CD14-positive monocyte (primary cell): ENCODE measurements at regions not wholly inside any gene's neighbourhood (a gene's known extent, or its start where the extent isn't known, plus 50 kb on each side); places are given as distances from the start of the nearest gene placed in this dataset.
"Not testable (repeated sequence)": the region's sequence is repeated elsewhere in the genome, so short reads cannot be mapped to it uniquely, and the experiment has no call there.

Experiments used
- DNase-seq, 3 donors: peaks; one replicate each; pipeline ENCODE4 v3.0.0-alpha.2; 2011 to 2022
- H2AFZ ChIP-seq: 2 replicates; pipeline ENCODE4 v1.6.0; 2012; ENCODE audit warnings: mild to moderate bottlenecking, low read depth, low read length, inconsistent platforms; ENCODE audit not compliant: insufficient read depth, poor library complexity, severe bottlenecking
- H3K27ac ChIP-seq, 2 donors: 1 replicate in 1 of 2; 2 replicates in 1 of 2; pipeline ENCODE4 v1.5.1; 2012 to 2013; ENCODE audit warnings: low read length in 2 of 2, control low read depth in 1 of 2, inconsistent platforms in 1 of 2, low read depth in 1 of 2, mild to moderate bottlenecking in 1 of 2
- H3K27me3 ChIP-seq, 2 donors: one replicate each; pipeline versions ENCODE4 v1.6.0 to v1.6.1; 2011 to 2013; ENCODE audit warnings: low read length in 2 of 2; ENCODE audit not compliant: control insufficient read depth in 2 of 2, insufficient read depth in 2 of 2
- H3K36me3 ChIP-seq, 2 donors: replicated peaks in 1 of 2; 1 replicate in 1 of 2; 2 replicates in 1 of 2; pipeline versions ENCODE4 v1.5.1 to v1.6.1; 2012 to 2013; ENCODE audit warnings: low read length in 2 of 2, control low read depth in 1 of 2, inconsistent platforms in 1 of 2, mild to moderate bottlenecking in 1 of 2; ENCODE audit not compliant: insufficient read depth in 2 of 2, control insufficient read depth in 1 of 2
- H3K4me1 ChIP-seq, 2 donors: 1 replicate in 1 of 2; 2 replicates in 1 of 2; pipeline versions ENCODE4 v1.5.1 to v1.6.1; 2012 to 2013; ENCODE audit warnings: low read length in 2 of 2, control low read depth in 1 of 2, inconsistent platforms in 1 of 2, mild to moderate bottlenecking in 1 of 2, moderate library complexity in 1 of 2; ENCODE audit not compliant: insufficient read depth in 2 of 2, control insufficient read depth in 1 of 2
- H3K4me2 ChIP-seq: replicated peaks from 2 replicates; pipeline ENCODE3; 2012; ENCODE audit warnings: low read length, moderate library complexity, mild to moderate bottlenecking; ENCODE audit not compliant: poor library complexity, severe bottlenecking; ENCODE audit errors: extremely low read depth
- H3K4me3 ChIP-seq, 3 experiments: fragments of 200-600 bp in 1 of 3; sonication (generic) in 1 of 3; replicated peaks in 1 of 3; 1 replicate in 2 of 3; 2 replicates in 1 of 3; pipeline ENCODE4 v1.5.1; 2011 to 2013; ENCODE audit warnings: low read length in 3 of 3, mild to moderate bottlenecking in 3 of 3, control low read depth in 2 of 3, low read depth in 2 of 3, inconsistent platforms in 1 of 3, moderate library complexity in 1 of 3
- H3K79me2 ChIP-seq: 2 replicates; pipeline ENCODE4 v1.6.0; 2012; ENCODE audit warnings: mild to moderate bottlenecking, control low read depth, inconsistent platforms, low read length, moderate library complexity; ENCODE audit not compliant: insufficient read depth
- H3K9ac ChIP-seq: 2 replicates; pipeline ENCODE4 v1.6.0; 2017; ENCODE audit warnings: low read length, mild to moderate bottlenecking; ENCODE audit not compliant: insufficient read depth, poor library complexity, severe bottlenecking
- H3K9me3 ChIP-seq, 2 donors: replicated peaks in 1 of 2; 1 replicate in 1 of 2; 2 replicates in 1 of 2; pipeline versions ENCODE4 v1.5.1 to v1.6.1; 2012 to 2013; ENCODE audit warnings: low read length in 2 of 2, control low read depth in 1 of 2; ENCODE audit not compliant: control insufficient read depth in 1 of 2, insufficient read depth in 1 of 2
- H4K20me1 ChIP-seq: 2 replicates; pipeline ENCODE4 v1.6.0; 2012; ENCODE audit warnings: mild to moderate bottlenecking, low read length, control low read depth, moderate library complexity; ENCODE audit not compliant: insufficient read depth
- H3K27ac Mint-ChIP-seq, 7 donors: one replicate each; pipeline ENCODE4 v1.8.0; 2020; ENCODE audit warnings: mild to moderate bottlenecking in 7 of 7, mixed read lengths in 7 of 7, moderate library complexity in 6 of 7, inconsistent platforms in 2 of 7
- H3K27me3 Mint-ChIP-seq, 3 donors: one replicate each; pipeline ENCODE4 v1.8.0; 2021 to 2022; ENCODE audit warnings: low read depth in 3 of 3, mild to moderate bottlenecking in 3 of 3, mixed read lengths in 3 of 3, moderate library complexity in 3 of 3, inconsistent platforms in 1 of 3
- H3K36me3 Mint-ChIP-seq, 2 donors: one replicate each; pipeline ENCODE4 v1.8.0; 2020; ENCODE audit warnings: mixed read lengths in 2 of 2, inconsistent platforms in 1 of 2, mild to moderate bottlenecking in 1 of 2
- H3K4me1 Mint-ChIP-seq: one replicate; pipeline ENCODE4 v1.8.0; 2020; ENCODE audit warnings: mild to moderate bottlenecking, mixed read lengths
- H3K4me3 Mint-ChIP-seq, 2 donors: one replicate each; pipeline ENCODE4 v1.8.0; 2020; ENCODE audit warnings: mild to moderate bottlenecking in 2 of 2, mixed read lengths in 2 of 2, moderate library complexity in 1 of 2
- H3K9me3 Mint-ChIP-seq, 7 donors: one replicate each; pipeline ENCODE4 v1.8.0; 2020 to 2022; ENCODE audit warnings: mixed read lengths in 7 of 7, mild to moderate bottlenecking in 6 of 7, moderate library complexity in 6 of 7, inconsistent platforms in 2 of 7
- CTCF ChIP-seq: fragments of 200-600 bp; IDR thresholded peaks from one replicate; pipeline ENCODE4 v1.8.0; 2022; ENCODE audit warnings: antibody characterized with exemption, mild to moderate bottlenecking
- WGBS: methylation state at CpG from one replicate; pipeline ENCODE4 v1.1.5; 2013; ENCODE audit warnings: missing lambda C conversion rate; ENCODE audit not compliant: insufficient coverage; 5-methylcytosine and 5-hydroxymethylcytosine counted together
- intact Hi-C, 2 donors: fragments of 100-400 bp; cut with micrococcal nuclease; formaldehyde crosslinking; loops; one replicate each; pipeline versions ENCODE4 v1.15.0 to v1.15.1; 2023

GRCh38 chr10:106023329-106023728 is 1141.2 kb downstream of the SORCS1 start:
- peaks cover 3 to 9% (median 5%) of the 10 kb centered on the region in 7 donors for H3K9me3 Mint-ChIP-seq
- H2AFZ ChIP-seq, result no peak overlapping the region
- no peaks in the 10 kb centered on the region for H3K4me1 Mint-ChIP-seq
- no peaks in the 10 kb centered on the region for H4K20me1 ChIP-seq
- H3K4me2 ChIP-seq, result no peak overlapping the region
- H3K27ac ChIP-seq, result no peak overlapping the region
- H3K27ac Mint-ChIP-seq, result no peak overlapping the region
- H3K4me3 Mint-ChIP-seq, result no peak overlapping the region
- H3K9me3 ChIP-seq, result peaks cover 0 to 3% of the 10 kb centered on the region in 2 donors
- 54% methylated on average over 1 of the region's 3 CpGs for WGBS
- no peaks in the 10 kb centered on the region for H3K27me3 ChIP-seq
- no peak overlapping the region for H3K4me3 ChIP-seq
- no peaks in the 10 kb centered on the region for H3K27me3 Mint-ChIP-seq
- TF ChIP-seq CTCF, result no peak
- DNase-seq, result no peak
- H3K36me3 Mint-ChIP-seq, result no peaks in the 10 kb centered on the region
- H3K79me2 ChIP-seq, result no peaks in the 10 kb centered on the region
- intact Hi-C loops, result no loop called here
- H3K4me1 ChIP-seq, result no peaks in the 10 kb centered on the region
- no peaks in the 10 kb centered on the region for H3K36me3 ChIP-seq
- no peak overlapping the region for H3K9ac ChIP-seq

- H3K79me2 ChIP-seq, H3K27ac ChIP-seq, H3K9ac ChIP-seq, H4K20me1 ChIP-seq, H3K36me3 Mint-ChIP-seq, H3K4me1 ChIP-seq, intact Hi-C loops, H3K9me3 ChIP-seq, H3K4me2 ChIP-seq, H3K27me3 ChIP-seq, H2AFZ ChIP-seq, H3K4me1 Mint-ChIP-seq, H3K4me3 ChIP-seq, H3K4me3 Mint-ChIP-seq, H3K27me3 Mint-ChIP-seq, H3K27ac Mint-ChIP-seq, DNase-seq, H3K36me3 ChIP-seq: not testable (repeated sequence)
- 69% methylated on average over 6 of the region's 6 CpGs for WGBS
- peaks cover 4 to 20% (median 10%) of the 10 kb centered on the region in 7 donors for H3K9me3 Mint-ChIP-seq
Observed at GRCh38 chr10:106019559-106019958, 1144.9 kb downstream of the SORCS1 start.

GRCh38 chr10:106015369-106016199 is 1148.9 kb downstream of the SORCS1 start:
- WGBS, result 84% methylated on average over 3 of the region's 4 CpGs
- peaks cover 8 to 11% of the 10 kb centered on the region in 2 donors for H3K9me3 ChIP-seq
- peaks cover 0 to 12% (median 6%) of the 10 kb centered on the region in 7 donors for H3K9me3 Mint-ChIP-seq
- H3K36me3 ChIP-seq, H4K20me1 ChIP-seq, H3K4me3 ChIP-seq, H3K9ac ChIP-seq, H3K4me1 ChIP-seq, H3K4me1 Mint-ChIP-seq, DNase-seq, H2AFZ ChIP-seq, H3K4me2 ChIP-seq, H3K27me3 Mint-ChIP-seq, H3K36me3 Mint-ChIP-seq, H3K27ac Mint-ChIP-seq, H3K4me3 Mint-ChIP-seq, H3K27ac ChIP-seq, H3K27me3 ChIP-seq, H3K79me2 ChIP-seq, intact Hi-C loops: not testable (repeated sequence)
